Neutrophil (primary cell): ENCODE measurements at regions not wholly inside any gene's neighbourhood (a gene's known extent, or its start where the extent isn't known, plus 50 kb on each side); places are given as distances from the start of the nearest gene placed in this dataset.

Source experiments
- H3K27ac ChIP-seq: fragments of 200-600 bp; sonication (generic); 2 replicates; pipeline ENCODE4 v1.5.1; 2016; ENCODE audit warnings: mild to moderate bottlenecking, moderate library complexity
- H3K27me3 ChIP-seq: fragments of 200-600 bp; sonication (generic); 2 replicates; pipeline ENCODE4 v1.6.0; 2016; ENCODE audit warnings: mild to moderate bottlenecking
- H3K36me3 ChIP-seq: fragments of 200-600 bp; sonication (generic); 2 replicates; pipeline ENCODE4 v1.5.1; 2017
- H3K4me1 ChIP-seq, 2 experiments: fragments of 200-600 bp in 1 of 2; sonication (generic) in 1 of 2; 1 replicate in 1 of 2; 2 replicates in 1 of 2; pipeline versions ENCODE4 v1.5.1 to v1.6.1; 2013 to 2016; ENCODE audit warnings: low read depth in 1 of 2, low read length in 1 of 2, mild to moderate bottlenecking in 1 of 2, moderate library complexity in 1 of 2; ENCODE audit not compliant: control insufficient read depth in 1 of 2, insufficient read depth in 1 of 2
- H3K4me3 ChIP-seq, 2 experiments: fragments of 200-600 bp in 1 of 2; sonication (generic) in 1 of 2; 1 replicate in 1 of 2; 2 replicates in 1 of 2; pipeline ENCODE4 v1.5.1; 2013 to 2016; ENCODE audit warnings: low read depth in 1 of 2, low read length in 1 of 2, mild to moderate bottlenecking in 1 of 2, moderate library complexity in 1 of 2
- H3K9me3 ChIP-seq: fragments of 200-600 bp; sonication (generic); 2 replicates; pipeline ENCODE4 v1.5.1; 2016
- TF ChIP-seq, protein P1 (sequence below): fragments of 200-600 bp; sonication (generic); IDR thresholded peaks from 2 replicates; pipeline ENCODE4 v1.5.1; 2016; ENCODE audit warnings: antibody characterized with exemption

DNA sequence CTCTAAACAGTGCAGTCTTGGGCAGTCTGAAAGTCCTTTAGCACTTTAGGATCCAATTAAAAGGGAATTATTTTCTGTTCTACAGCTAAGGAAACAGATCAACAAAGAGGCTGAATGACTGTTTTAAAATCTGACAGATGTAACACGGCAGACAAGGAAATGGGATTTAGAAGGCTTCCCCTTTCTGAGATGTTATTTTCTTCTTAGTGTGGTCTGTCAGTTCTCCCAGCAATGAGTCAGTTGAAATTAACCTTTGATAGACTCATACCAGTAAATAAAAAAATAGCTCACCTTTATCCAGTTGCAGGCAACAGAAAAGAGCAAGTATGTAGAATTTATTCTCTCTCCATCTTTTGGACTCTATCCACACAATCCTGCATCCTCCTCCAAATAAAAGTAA lies 98.1 kb downstream of the NEDD1 start:
- H3K27ac ChIP-seq: no peak overlapping the region
- H3K36me3 ChIP-seq: no peaks in the 10 kb centered on the region
- no peaks in the 10 kb centered on the region for H3K27me3 ChIP-seq
- TF ChIP-seq, protein P1, sequence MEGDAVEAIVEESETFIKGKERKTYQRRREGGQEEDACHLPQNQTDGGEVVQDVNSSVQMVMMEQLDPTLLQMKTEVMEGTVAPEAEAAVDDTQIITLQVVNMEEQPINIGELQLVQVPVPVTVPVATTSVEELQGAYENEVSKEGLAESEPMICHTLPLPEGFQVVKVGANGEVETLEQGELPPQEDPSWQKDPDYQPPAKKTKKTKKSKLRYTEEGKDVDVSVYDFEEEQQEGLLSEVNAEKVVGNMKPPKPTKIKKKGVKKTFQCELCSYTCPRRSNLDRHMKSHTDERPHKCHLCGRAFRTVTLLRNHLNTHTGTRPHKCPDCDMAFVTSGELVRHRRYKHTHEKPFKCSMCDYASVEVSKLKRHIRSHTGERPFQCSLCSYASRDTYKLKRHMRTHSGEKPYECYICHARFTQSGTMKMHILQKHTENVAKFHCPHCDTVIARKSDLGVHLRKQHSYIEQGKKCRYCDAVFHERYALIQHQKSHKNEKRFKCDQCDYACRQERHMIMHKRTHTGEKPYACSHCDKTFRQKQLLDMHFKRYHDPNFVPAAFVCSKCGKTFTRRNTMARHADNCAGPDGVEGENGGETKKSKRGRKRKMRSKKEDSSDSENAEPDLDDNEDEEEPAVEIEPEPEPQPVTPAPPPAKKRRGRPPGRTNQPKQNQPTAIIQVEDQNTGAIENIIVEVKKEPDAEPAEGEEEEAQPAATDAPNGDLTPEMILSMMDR: no peak
- no peaks in the 10 kb centered on the region for H3K4me1 ChIP-seq
- no peaks in the 10 kb centered on the region for H3K9me3 ChIP-seq
- H3K4me3 ChIP-seq: no peak overlapping the region

DNA sequence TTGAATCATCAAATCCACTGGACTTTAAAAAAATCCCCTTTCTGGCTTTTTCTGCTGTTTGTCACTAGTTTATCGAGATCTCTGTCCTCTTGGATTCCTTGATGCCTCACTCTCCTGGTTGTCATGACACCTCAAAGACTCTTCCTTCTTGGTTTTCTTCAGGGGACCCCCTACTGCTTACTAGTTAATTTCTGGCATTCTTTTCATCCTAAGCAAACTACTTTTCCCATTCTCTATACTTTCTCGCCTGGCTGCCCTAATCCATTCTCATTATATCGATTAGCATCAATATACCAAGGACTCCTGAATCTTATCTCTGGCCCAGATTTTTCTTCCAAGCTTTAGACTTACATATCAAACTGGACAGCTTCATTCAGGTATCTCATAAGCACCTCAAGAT lies 98.6 kb downstream of the NEDD1 start:
- Histone ChIP-seq H3K36me3 (no peaks in the 10 kb centered on the region), H3K4me3 (no peak overlapping the region), H3K27ac (no peak overlapping the region), H3K4me1 (no peaks in the 10 kb centered on the region), H3K9me3 (no peaks in the 10 kb centered on the region), H3K27me3 (no peaks in the 10 kb centered on the region)
- TF ChIP-seq, protein P1: no peak

DNA sequence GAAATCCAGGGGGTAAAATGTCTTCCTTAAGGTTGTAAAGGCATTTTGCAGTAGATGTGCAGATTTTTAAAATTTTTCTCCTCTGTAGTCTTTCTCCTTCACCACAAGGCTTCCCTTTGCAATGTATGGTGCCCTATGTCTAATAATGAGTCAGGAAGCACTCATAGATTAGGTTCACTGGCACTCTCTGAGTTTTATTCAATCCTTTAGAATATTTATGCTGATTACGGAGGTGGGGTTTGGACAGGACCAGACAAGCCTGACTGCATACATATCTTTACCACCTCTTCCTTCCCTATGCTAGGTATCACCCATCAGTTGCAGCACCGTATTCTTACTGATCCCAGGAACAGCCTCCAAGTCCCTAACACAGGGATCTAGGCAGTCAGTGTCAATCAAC lies 99.5 kb downstream of the NEDD1 start:
- Histone ChIP-seq H3K36me3 (no peaks in the 10 kb centered on the region), H3K4me1 (no peaks in the 10 kb centered on the region), H3K9me3 (no peaks in the 10 kb centered on the region), H3K4me3 (no peak overlapping the region), H3K27ac (no peak overlapping the region), H3K27me3 (no peaks in the 10 kb centered on the region)
- TF ChIP-seq, protein P1: no peak

- Histone ChIP-seq H3K4me3 (no peak overlapping the region), H3K27me3 (no peaks in the 10 kb centered on the region), H3K27ac (no peak overlapping the region), H3K4me1 (no peaks in the 10 kb centered on the region), H3K36me3 (no peaks in the 10 kb centered on the region), H3K9me3 (no peaks in the 10 kb centered on the region)
- TF ChIP-seq, protein P1: no peak
These were observed 109.1 kb downstream of the NEDD1 start for GRCh38 chr12:97016163-97016562.

GRCh38 chr12:97017213-97017612 lies 110.2 kb downstream of the NEDD1 start:
- no peak overlapping the region for H3K27ac ChIP-seq
- TF ChIP-seq, protein P1: no peak
- H3K9me3 ChIP-seq: no peaks in the 10 kb centered on the region
- no peaks in the 10 kb centered on the region for H3K36me3 ChIP-seq
- H3K4me1 ChIP-seq: no peaks in the 10 kb centered on the region
- no peak overlapping the region for H3K4me3 ChIP-seq
- no peaks in the 10 kb centered on the region for H3K27me3 ChIP-seq

GRCh38 chr12:97022536-97023230 lies 115.6 kb downstream of the NEDD1 start:
- no peaks in the 10 kb centered on the region for H3K27me3 ChIP-seq
- H3K4me3 ChIP-seq: no peak overlapping the region
- TF ChIP-seq, protein P1: no peak
- no peak overlapping the region for H3K27ac ChIP-seq
- no peaks in the 10 kb centered on the region for H3K4me1 ChIP-seq
- no peaks in the 10 kb centered on the region for H3K9me3 ChIP-seq
- H3K36me3 ChIP-seq: no peaks in the 10 kb centered on the region
